SH-SY5Y (cell line): ENCODE measurements at regions not wholly inside any gene's neighbourhood (a gene's known extent, or its start where the extent isn't known, plus 50 kb on each side); places are given as distances from the start of the nearest gene placed in this dataset.

Experiments
- GATA2 ChIP-seq: IDR thresholded peaks from 2 replicates; pipeline ENCODE4 v1.6.1; 2011; ENCODE audit warnings: mild to moderate bottlenecking, low read depth, low read length
- GATA3 ChIP-seq: IDR thresholded peaks from 2 replicates; pipeline ENCODE4 v1.6.1; 2011; ENCODE audit warnings: low read depth, mild to moderate bottlenecking, low read length, moderate library complexity

DNA sequence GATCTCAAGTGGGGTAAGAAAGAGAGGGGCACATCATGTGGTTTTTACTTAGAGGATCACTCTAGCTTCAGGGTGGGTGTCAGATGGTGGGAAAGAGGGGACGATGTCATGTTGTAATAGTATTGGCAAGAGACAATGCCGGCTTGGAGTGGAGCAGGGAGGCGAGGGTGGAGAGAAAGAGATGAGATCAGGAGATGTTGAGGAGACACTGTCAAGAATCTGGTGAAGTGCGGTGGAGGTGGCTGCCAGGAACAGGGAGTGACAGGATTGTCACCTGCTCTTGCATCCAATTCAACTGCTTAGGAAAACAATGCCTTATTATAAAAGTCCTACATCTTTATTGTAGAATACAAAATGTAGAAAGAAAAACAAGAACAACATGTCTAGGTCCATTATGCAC, 63.0 kb upstream of the MKI67 start:
- TF ChIP-seq GATA3: no peak
- TF ChIP-seq GATA2: no peak
